Mesothelial cell of epicardium (in vitro differentiated cells): ENCODE measurements at regions not wholly inside any gene's neighbourhood (a gene's known extent, or its start where the extent isn't known, plus 50 kb on each side); places are given as distances from the start of the nearest gene placed in this dataset.

ENCODE experiments used
- DNase-seq, 2 experiments: peaks; one replicate each; pipeline ENCODE4 v3.0.0; 2021; ENCODE audit warnings: low spot score in 2 of 2; ENCODE audit not compliant: unreplicated experiment in 2 of 2
- H3K27ac Mint-ChIP-seq: 2 replicates; pipeline ENCODE4 v1.8.0; 2021; ENCODE audit warnings: mixed read lengths
- H3K27me3 Mint-ChIP-seq: 2 replicates; pipeline ENCODE4 v1.8.0; 2021; ENCODE audit warnings: low read depth, mixed read lengths
- H3K36me3 Mint-ChIP-seq: 2 replicates; pipeline ENCODE4 v1.8.0; 2021; ENCODE audit warnings: mixed read lengths
- H3K4me1 Mint-ChIP-seq: 2 replicates; pipeline ENCODE4 v1.8.0; 2021; ENCODE audit warnings: mixed read lengths
- H3K4me3 Mint-ChIP-seq: 2 replicates; pipeline ENCODE4 v1.8.0; 2021; ENCODE audit warnings: mild to moderate bottlenecking, moderate library complexity, mixed read lengths
- H3K9me3 Mint-ChIP-seq: 2 replicates; pipeline ENCODE4 v1.8.0; 2021; ENCODE audit warnings: mixed read lengths
- TF ChIP-seq, protein P1 (sequence below): fragments of 200-600 bp; sonication (generic); IDR thresholded peaks from one replicate; pipeline ENCODE4 v1.5.0; 2021; ENCODE audit warnings: antibody characterized with exemption; ENCODE audit not compliant: unreplicated experiment

DNA sequence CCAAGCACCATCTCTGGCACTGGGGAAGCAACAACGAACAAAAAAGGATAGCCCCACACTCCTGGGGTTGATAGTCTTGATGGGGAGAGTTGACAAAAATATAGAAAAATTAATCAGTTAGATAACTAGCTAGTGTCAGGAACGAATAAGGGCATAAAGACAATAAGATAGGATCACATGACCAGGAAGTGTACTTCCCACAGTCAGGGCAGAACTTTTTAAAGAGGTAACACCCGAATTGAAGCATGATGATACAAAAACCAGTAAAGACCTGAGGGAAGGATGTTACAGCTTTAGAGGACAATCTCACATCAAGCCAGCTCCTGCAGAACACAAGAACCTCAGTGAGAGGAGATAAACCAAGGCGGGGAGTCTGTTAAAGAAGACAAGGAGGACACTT, 295.4 kb upstream of the CRIM1 start:
- Mint-ChIP-seq H3K27me3 (peaks cover 4% of the 10 kb centered on the region), H3K4me1 (peaks cover 2% of the 10 kb centered on the region), H3K27ac (no peak overlapping the region), H3K36me3 (no peaks in the 10 kb centered on the region), H3K4me3 (no peak overlapping the region), H3K9me3 (peaks cover 7% of the 10 kb centered on the region)
- TF ChIP-seq, protein P1, sequence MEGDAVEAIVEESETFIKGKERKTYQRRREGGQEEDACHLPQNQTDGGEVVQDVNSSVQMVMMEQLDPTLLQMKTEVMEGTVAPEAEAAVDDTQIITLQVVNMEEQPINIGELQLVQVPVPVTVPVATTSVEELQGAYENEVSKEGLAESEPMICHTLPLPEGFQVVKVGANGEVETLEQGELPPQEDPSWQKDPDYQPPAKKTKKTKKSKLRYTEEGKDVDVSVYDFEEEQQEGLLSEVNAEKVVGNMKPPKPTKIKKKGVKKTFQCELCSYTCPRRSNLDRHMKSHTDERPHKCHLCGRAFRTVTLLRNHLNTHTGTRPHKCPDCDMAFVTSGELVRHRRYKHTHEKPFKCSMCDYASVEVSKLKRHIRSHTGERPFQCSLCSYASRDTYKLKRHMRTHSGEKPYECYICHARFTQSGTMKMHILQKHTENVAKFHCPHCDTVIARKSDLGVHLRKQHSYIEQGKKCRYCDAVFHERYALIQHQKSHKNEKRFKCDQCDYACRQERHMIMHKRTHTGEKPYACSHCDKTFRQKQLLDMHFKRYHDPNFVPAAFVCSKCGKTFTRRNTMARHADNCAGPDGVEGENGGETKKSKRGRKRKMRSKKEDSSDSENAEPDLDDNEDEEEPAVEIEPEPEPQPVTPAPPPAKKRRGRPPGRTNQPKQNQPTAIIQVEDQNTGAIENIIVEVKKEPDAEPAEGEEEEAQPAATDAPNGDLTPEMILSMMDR, result no peak
- DNase-seq, result no peak

DNA sequence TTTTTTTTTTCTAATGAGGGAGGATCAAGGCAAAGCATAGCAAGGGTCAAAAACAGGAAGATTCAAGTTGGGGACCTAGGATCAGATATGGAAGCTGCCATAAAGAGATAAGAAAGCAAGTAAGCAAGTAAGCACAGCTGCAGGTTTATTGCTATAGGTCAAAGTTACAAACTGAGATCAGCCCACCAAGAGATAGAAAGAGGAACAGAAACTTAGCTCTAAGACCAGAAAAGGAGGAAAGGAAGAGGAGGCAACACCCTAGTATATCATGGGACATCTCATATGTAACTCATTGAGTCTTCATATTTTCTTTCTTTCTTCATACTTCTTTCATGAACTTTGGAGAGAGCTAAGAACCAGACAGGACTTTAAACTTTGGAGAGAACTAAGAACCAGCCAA, 295.9 kb upstream of the CRIM1 start:
- peaks cover 2% of the 10 kb centered on the region for H3K4me1 Mint-ChIP-seq
- H3K36me3 Mint-ChIP-seq, result no peaks in the 10 kb centered on the region
- no peak overlapping the region for H3K4me3 Mint-ChIP-seq
- peaks cover 4% of the 10 kb centered on the region for H3K27me3 Mint-ChIP-seq
- TF ChIP-seq, protein P1, result no peak
- DNase-seq, result no peak
- H3K9me3 Mint-ChIP-seq, result peaks cover 7% of the 10 kb centered on the region
- no peak overlapping the region for H3K27ac Mint-ChIP-seq

DNA sequence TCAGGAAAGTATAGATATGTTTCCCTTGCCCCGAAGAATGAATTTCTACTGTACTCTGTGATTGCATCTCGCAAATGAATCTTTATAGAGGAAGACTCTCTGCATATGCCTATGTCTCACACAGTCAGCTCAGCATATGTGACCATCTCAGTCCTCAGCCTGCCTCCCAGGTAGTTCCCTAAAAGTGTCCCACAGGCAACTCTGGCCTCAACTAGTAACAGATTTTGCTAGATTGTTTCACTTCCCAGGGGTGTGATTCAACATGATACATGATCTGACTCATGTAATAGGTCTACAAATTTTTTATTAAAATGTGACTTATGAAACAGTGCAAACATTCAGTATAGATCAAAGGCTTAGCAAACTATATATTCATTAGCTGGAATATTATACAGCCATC, 296.6 kb upstream of the CRIM1 start:
- H3K36me3 Mint-ChIP-seq, result no peaks in the 10 kb centered on the region
- no peak overlapping the region for H3K4me3 Mint-ChIP-seq
- H3K27ac Mint-ChIP-seq, result no peak overlapping the region
- peaks cover 2% of the 10 kb centered on the region for H3K4me1 Mint-ChIP-seq
- DNase-seq, result no peak
- peaks cover 7% of the 10 kb centered on the region for H3K9me3 Mint-ChIP-seq
- H3K27me3 Mint-ChIP-seq, result peaks cover 4% of the 10 kb centered on the region
- TF ChIP-seq, protein P1, result no peak

DNA sequence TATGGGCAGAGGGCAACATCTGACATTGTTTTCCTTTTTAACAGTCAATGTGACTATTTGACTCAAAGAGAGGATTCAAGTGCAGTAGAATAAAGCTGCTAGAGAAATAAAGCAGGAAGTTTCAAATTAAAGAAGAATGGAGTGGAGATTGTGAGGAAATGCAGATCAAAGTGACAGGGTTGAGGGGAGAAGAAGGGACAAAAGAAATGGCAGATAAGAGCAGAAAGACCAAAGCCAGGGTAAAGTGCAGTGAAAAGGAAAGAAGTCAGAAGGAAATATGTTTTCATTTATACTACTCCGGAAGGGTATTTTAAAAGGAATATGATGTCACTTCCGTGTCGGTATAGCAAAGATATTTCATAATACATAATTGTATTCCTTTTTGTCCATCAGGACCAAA, 297.5 kb upstream of the CRIM1 start:
- TF ChIP-seq, protein P1, result no peak
- H3K36me3 Mint-ChIP-seq, result no peaks in the 10 kb centered on the region
- H3K27ac Mint-ChIP-seq, result no peak overlapping the region
- H3K4me3 Mint-ChIP-seq, result no peak overlapping the region
- H3K9me3 Mint-ChIP-seq, result peaks cover 7% of the 10 kb centered on the region
- no peak for DNase-seq
- peaks cover 2% of the 10 kb centered on the region for H3K4me1 Mint-ChIP-seq
- H3K27me3 Mint-ChIP-seq, result peaks cover 4% of the 10 kb centered on the region

- Mint-ChIP-seq H3K36me3 (no peaks in the 10 kb centered on the region), H3K4me1 (no peaks in the 10 kb centered on the region), H3K4me3 (no peak overlapping the region), H3K27ac (no peak overlapping the region), H3K27me3 (no peaks in the 10 kb centered on the region), H3K9me3 (peaks cover 28% of the 10 kb centered on the region)
- DNase-seq, result no peak
- TF ChIP-seq, protein P1, result no peak
Observed at GRCh38 chr2:36052819-36053218, 302.8 kb upstream of the CRIM1 start.

GRCh38 chr2:36044411-36044810, 311.2 kb upstream of the CRIM1 start:
- DNase-seq, result no peak
- peaks cover 5% of the 10 kb centered on the region for H3K27me3 Mint-ChIP-seq
- no peak overlapping the region for H3K4me3 Mint-ChIP-seq
- TF ChIP-seq, protein P1, result no peak
- H3K36me3 Mint-ChIP-seq, result no peaks in the 10 kb centered on the region
- H3K4me1 Mint-ChIP-seq, result no peaks in the 10 kb centered on the region
- H3K9me3 Mint-ChIP-seq, result peaks cover 5% of the 10 kb centered on the region
- H3K27ac Mint-ChIP-seq, result no peak overlapping the region
